ENCODE measurements at regions not wholly inside any gene's neighbourhood (a gene's known extent, or its start where the extent isn't known, plus 50 kb on each side); places are given as distances from the start of the nearest gene placed in this dataset.

DNA sequence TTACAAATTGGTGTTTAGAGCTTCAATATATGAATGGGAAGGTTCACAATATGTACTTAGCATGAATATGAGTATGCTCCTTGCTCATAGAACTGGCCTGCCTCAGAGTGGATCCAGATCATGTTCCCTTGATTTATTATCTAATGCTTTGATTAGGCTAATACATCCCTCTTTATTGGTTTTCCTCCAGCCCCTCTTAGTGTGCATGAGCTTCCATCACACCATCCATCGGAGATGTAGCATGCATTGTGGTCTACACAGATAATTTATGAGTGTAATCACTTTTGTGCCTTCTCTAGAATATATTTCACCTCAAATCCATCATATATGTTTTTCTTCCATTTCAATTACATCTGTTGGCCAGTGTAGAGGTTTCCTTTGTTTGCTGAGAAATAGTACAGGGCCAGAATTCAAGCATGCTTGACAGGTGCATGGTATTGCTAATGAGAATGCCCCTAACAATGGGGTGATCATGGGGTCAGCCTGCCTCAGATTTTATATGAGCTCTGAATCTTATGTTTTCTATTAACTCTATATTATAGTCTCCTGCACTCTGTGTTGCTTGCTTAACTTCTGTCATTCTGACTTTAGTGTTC lies 786.4 kb upstream of the ARPP21 start:
- no TSS peak for BruUV-seq (replicated peaks)
- Histone ChIP-seq H3K36me3 (ENCODE audit: control insufficient read depth, insufficient read depth, low read length) (no peaks in the 10 kb centered on the region), H3K4me1 (ENCODE audit: control insufficient read depth, insufficient read depth, low read length) (no peaks in the 10 kb centered on the region), H3K9me3 (ENCODE audit: control insufficient read depth, insufficient read depth, low read depth, low read length) (no peaks in the 10 kb centered on the region), H3K27me3 (ENCODE audit: control insufficient read depth, insufficient read depth, low read length) (no peaks in the 10 kb centered on the region), H3K4me3 (ENCODE audit: low read depth in 2 of 2, low read length in 2 of 2) (no peak overlapping the region), H3K27ac (ENCODE audit: low read length) (no peak overlapping the region)
- no peak for ATAC-seq
- TF ChIP-seq SIN3A (IDR thresholded peaks at IDR 0.05; ENCODE audit: borderline replicate concordance, insufficient read depth, low read depth, low read length), result no peak
- ChIA-PET CTCF (no interaction called here), POLR2A (no interaction called here)
- in situ Hi-C loops (cut with HindIII; ENCODE audit: low pct_unique_long_range_greater_than_20kb, low sequenced_read_pairs), result no loop called here
- intact Hi-C loops (cut with micrococcal nuclease; ENCODE audit: unreplicated experiment), result no loop called here
- DNase-seq (ENCODE audit: low read depth, low spot score), result no peak

DNA sequence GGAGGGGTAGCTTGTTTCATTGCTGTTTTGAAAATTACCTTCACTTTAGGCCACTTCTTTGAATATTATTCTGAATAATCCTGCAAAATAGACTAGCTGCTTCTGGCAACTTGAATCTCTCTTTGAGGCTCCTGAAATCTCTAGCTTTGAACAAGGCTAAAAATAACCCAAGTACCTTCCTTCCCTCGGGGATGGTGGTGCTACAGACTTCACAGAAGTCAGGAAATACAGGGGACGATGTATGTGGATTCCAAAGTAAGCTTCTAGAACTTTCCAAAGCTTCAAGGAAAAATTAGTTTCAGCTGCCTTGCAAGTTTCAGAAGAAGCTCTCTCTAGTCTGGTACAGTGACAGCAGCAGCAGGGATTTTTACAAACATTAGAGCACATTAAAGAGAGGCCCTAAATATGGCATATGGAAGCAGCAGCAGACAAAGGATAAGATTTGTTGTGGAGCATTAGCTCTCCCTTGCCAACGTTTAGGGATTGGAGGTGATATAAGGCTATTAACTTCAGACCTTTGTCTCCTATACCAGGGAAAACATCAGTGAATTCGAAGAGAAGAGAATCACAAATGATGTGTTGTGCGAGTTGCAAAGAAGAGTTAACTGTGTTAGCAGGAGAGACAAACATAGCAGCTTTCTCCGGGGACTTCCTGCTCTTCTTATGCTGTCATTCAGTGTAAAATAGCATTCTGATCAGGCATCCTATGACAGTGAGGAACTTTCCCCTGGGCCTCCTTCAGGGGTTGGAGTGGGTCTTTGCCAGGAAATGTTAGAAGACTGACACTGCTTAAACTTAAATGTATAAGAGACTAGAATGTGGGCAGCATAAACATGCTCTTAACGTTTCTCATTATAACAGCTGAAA lies 783.0 kb upstream of the ARPP21 start:
- TF ChIP-seq POLR2AphosphoS5 (IDR thresholded peaks at IDR 0.05; ENCODE audit: low read depth, low read length) (no peak), SIN3A (IDR thresholded peaks at IDR 0.05; ENCODE audit: borderline replicate concordance, insufficient read depth, low read depth, low read length) (no peak), TCF7L2 (IDR thresholded peaks at IDR 0.05; ENCODE audit: low read depth, low read length) (no peak), CTCF (IDR thresholded peaks at IDR 0.05) (no peak), REST (IDR thresholded peaks at IDR 0.05; ENCODE audit: insufficient read depth in 1 of 2, low read depth in 2 of 2, low read length in 1 of 2) (no peak)
- Histone ChIP-seq H3K27me3 (ENCODE audit: control insufficient read depth, insufficient read depth, low read length) (no peaks in the 10 kb centered on the region), H3K4me3 (ENCODE audit: low read depth in 2 of 2, low read length in 2 of 2) (no peak overlapping the region), H3K9me3 (ENCODE audit: control insufficient read depth, insufficient read depth, low read depth, low read length) (no peaks in the 10 kb centered on the region), H3K36me3 (ENCODE audit: control insufficient read depth, insufficient read depth, low read length) (no peaks in the 10 kb centered on the region; the same call in 1 of the 2 replicates), H3K27ac (ENCODE audit: low read length) (no peak overlapping the region), H3K4me1 (ENCODE audit: control insufficient read depth, insufficient read depth, low read length) (no peaks in the 10 kb centered on the region)
- BruUV-seq (replicated peaks), result no TSS peak
- in situ Hi-C loops (cut with HindIII; ENCODE audit: low pct_unique_long_range_greater_than_20kb, low sequenced_read_pairs) (no loop called here), intact Hi-C loops (cut with micrococcal nuclease; ENCODE audit: unreplicated experiment) (no loop called here)
- CTCF ChIA-PET, result no interaction called here
- DNase-seq (ENCODE audit: low read depth, low spot score) (no peak), ATAC-seq (no peak)
- POLR2A ChIA-PET, result no interaction called here
